Gastrocnemius medialis (tissue), 4 donors: ENCODE measurements at regions not wholly inside any gene's neighbourhood (a gene's known extent, or its start where the extent isn't known, plus 50 kb on each side); places are given as distances from the start of the nearest gene placed in this dataset.

Source experiments
- CTCF ChIP-seq, 5 experiments: fragments of 450-650 bp in 3 of 5; fragments of 200-600 bp in 2 of 5; sonication (generic) in 2 of 5; IDR thresholded peaks in 4 of 5; conservative IDR thresholded peaks in 1 of 5; 1 replicate in 4 of 5; 2 replicates in 1 of 5; pipeline ENCODE4 v1.5.1; 2016 to 2019; ENCODE audit warnings: antibody characterized with exemption in 5 of 5, mild to moderate bottlenecking in 3 of 5, moderate library complexity in 3 of 5
- POLR2A ChIP-seq, 2 donors: fragments of 450-650 bp; IDR thresholded peaks; one replicate each; pipeline ENCODE4 v1.6.1; 2017; ENCODE audit warnings: antibody characterized with exemption in 2 of 2, mild to moderate bottlenecking in 2 of 2, moderate library complexity in 2 of 2

- TF ChIP-seq CTCF (IDR thresholded peaks at IDR 0.05 in 4 of 5, conservative IDR thresholded peaks at IDR 0.05 in 1 of 5) = no peak
- no peak for TF ChIP-seq POLR2A (IDR thresholded peaks at IDR 0.05)
Measured at GRCh38 chr6:113672491-113673149, 184.5 kb upstream of the MARCKS start.
